ENCODE measurements at regions not wholly inside any gene's neighbourhood (a gene's known extent, or its start where the extent isn't known, plus 50 kb on each side); places are given as distances from the start of the nearest gene placed in this dataset.
"Not testable (repeated sequence)": the region's sequence is repeated elsewhere in the genome, so short reads cannot be mapped to it uniquely, and the experiment has no call there.

DNA sequence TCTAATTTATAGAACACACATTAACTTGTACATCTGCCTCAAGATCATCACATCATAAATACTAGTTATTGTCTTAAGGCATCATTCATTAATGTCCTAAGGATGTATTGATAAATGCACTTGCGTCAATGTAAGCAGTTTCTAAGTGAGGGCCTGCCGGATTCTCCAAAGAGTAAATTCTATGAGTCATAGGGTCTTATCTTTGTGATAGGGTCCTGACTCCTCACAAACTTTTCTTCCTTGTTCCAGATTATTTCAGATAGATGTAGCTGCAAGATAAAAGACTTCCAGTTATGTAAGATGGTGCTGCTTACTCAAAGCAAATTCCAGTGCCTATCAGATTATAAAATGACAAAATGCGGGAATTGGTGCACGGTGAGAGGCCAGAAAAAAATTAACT is 315.0 kb upstream of the SLC39A10 start:
- TF ChIP-seq, protein P1, sequence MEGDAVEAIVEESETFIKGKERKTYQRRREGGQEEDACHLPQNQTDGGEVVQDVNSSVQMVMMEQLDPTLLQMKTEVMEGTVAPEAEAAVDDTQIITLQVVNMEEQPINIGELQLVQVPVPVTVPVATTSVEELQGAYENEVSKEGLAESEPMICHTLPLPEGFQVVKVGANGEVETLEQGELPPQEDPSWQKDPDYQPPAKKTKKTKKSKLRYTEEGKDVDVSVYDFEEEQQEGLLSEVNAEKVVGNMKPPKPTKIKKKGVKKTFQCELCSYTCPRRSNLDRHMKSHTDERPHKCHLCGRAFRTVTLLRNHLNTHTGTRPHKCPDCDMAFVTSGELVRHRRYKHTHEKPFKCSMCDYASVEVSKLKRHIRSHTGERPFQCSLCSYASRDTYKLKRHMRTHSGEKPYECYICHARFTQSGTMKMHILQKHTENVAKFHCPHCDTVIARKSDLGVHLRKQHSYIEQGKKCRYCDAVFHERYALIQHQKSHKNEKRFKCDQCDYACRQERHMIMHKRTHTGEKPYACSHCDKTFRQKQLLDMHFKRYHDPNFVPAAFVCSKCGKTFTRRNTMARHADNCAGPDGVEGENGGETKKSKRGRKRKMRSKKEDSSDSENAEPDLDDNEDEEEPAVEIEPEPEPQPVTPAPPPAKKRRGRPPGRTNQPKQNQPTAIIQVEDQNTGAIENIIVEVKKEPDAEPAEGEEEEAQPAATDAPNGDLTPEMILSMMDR (IDR thresholded peaks at IDR 0.05; ENCODE audit: insufficient read depth, missing control alignments), result no peak
- DNase-seq (ENCODE audit: insufficient read length, low spot score) (no peak), FAIRE-seq (no peak)

DNA sequence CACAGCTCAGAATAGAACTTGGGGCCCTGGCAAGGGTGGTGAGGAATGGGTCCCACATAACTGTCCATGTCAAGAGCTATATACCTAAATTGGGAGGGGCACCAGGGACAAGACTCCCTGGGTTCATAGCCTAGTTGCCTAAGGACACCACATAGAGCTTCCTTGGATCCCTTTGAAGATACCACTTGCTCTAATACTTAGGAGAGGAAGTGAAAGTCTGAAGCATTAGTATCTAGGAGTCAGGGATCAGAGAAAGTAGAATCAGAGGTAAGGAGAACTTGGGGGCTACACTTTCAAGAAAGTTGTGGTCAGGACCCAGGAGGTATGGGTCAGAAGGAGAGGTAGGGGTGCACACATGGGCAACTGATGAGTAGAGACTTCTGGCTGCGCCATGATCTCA is 318.2 kb upstream of the SLC39A10 start:
- FAIRE-seq (no peak), DNase-seq (ENCODE audit: insufficient read length, low spot score) (no peak)
- TF ChIP-seq, protein P1 (IDR thresholded peaks at IDR 0.05; ENCODE audit: insufficient read depth, missing control alignments), result no peak

DNA sequence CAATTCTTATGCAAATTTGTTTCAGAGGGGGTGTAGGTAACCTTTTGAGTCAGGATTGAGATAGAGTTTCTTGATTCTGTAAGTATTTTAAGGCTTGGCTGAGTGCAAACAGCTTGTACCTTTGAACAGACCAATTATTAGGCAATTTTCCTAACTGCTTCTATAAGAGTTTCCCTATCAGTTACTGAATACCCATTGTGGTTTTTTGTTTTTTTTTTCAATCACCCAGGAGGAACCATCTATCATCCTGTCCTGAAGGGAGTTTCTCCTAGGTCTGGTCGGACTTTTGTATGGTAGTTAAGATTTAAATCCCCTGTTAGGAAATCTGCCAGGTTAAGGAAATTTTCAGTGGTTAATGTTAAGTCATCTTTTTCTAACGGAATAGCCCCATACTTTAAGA is 319.4 kb upstream of the SLC39A10 start:
- FAIRE-seq, result no peak
- TF ChIP-seq, protein P1 (IDR thresholded peaks at IDR 0.05; ENCODE audit: insufficient read depth, missing control alignments), result no peak
- DNase-seq (ENCODE audit: insufficient read length, low spot score), result no peak

DNA sequence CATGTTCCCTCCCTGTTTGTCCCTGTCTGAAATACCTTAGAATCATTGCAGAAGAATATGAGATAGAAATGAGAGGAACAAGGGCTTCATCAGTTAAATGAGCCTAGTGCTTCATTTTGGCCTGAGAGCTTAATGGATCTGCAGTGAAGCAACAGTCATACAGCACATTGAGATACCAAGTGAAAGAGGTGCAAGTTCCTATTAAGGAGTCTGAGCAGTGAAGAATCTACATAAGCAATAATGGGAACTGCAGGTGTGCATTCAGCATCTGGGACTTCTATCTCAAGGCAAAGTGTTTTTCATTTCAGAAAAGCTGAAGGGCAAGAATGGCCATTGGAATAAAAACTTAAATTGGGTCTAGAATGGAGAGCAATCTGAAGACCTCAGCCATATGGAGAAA is 323.2 kb upstream of the SLC39A10 start:
- DNase-seq (ENCODE audit: insufficient read length, low spot score), result no peak
- no peak for FAIRE-seq
- TF ChIP-seq, protein P1 (IDR thresholded peaks at IDR 0.05; ENCODE audit: insufficient read depth, missing control alignments), result no peak

DNA sequence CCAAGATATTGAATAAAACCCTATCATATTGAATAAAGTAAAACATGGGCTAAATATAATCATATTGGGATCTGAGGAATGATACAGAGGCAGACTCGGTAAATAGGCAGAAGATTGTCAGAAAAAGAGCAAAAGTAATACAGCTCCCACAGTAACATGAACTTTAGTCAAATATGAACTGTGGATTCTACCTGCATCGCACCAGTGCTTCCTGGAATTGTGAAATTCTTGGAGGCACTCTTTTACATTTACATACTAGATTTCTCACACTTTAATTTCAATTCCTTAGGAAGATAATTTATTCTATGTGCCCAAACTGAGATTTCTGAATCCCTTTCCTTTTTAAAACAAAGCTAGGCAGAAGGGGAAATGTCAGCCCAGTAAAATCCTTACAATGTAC is 325.1 kb upstream of the SLC39A10 start:
- DNase-seq (ENCODE audit: insufficient read length, low spot score), result no peak
- no peak for FAIRE-seq
- TF ChIP-seq, protein P1 (IDR thresholded peaks at IDR 0.05; ENCODE audit: insufficient read depth, missing control alignments), result no peak

DNA sequence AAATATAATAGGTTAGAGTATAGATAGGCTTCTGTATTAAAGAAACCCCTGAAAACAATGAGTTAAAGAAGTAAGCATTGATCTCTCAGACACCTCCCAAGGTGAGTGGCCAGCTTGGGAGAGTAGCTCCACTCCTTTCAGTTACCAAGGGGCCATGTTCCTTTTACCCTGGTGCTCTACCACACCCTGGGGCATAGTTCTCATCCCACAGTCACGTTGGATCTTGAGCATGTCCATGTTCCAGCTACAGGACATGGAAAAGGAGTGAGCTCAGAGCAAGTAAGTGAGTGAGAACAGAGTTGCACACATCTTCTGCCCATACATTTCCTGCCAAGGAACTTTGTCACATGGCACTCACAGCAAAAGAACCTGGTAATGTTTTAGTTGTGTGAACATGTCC is 325.9 kb upstream of the SLC39A10 start:
- FAIRE-seq (no peak), DNase-seq (ENCODE audit: insufficient read length, low spot score) (no peak)
- TF ChIP-seq, protein P1 (IDR thresholded peaks at IDR 0.05; ENCODE audit: insufficient read depth, missing control alignments), result no peak

DNA sequence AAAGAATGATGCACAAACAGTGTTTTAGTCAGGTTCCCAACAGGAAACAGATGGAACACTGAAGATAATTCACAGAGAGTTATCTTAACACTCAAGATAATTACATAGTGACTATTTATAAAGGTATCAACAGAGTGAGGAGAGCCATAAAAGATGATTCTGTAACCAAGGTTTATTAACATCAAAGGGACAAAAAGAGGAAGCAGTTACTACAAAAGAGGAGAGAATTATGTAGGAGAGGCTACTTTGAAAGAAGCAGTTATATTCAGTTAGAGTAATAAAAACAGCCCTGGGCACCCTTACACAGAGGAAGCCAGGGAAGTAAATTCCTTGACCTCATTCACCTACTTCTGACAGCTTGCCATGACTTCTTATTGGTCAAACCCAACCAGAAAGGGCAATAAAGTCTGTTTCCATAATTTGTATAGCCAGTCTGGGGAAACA is 326.5 kb upstream of the SLC39A10 start:
- FAIRE-seq, result no peak
- TF ChIP-seq, protein P1 (IDR thresholded peaks at IDR 0.05; ENCODE audit: insufficient read depth, missing control alignments), result no peak
- no peak for DNase-seq (ENCODE audit: insufficient read length, low spot score)

DNA sequence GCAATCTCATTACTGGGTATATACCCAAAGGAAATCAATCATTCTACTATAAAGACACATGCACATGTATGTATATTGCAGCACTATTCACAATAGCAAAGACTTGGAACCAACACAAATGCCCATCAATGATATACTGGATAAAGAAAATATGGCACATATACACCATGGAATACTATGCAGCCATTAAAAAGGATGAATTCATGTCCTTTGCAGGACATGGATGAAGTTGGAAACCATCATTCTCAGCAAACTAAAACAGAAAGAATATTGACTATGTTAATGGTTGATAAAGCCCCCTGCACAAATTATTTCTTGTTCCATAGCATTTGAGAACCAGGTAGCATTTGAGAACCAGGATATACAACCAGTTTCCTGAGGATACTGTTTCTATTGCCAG is 327.2 kb upstream of the SLC39A10 start:
- FAIRE-seq; DNase-seq (ENCODE audit: insufficient read length, low spot score): not testable (repeated sequence)

All from D721Med (cell line).